NCI-H2029 treated with DMSO at 0.1 percent for 48 hours (cell line): ENCODE measurements at regions not wholly inside any gene's neighbourhood (a gene's known extent, or its start where the extent isn't known, plus 50 kb on each side); places are given as distances from the start of the nearest gene placed in this dataset.

ENCODE experiments used
- DNase-seq: peaks from one replicate; lab custom pipeline; 2025; lab: John Stamatoyannopoulos, UW

GRCh38 chr21:32134441-32135130, 144.3 kb downstream of the MIS18A start:
- DNase-seq: no peak

DNA sequence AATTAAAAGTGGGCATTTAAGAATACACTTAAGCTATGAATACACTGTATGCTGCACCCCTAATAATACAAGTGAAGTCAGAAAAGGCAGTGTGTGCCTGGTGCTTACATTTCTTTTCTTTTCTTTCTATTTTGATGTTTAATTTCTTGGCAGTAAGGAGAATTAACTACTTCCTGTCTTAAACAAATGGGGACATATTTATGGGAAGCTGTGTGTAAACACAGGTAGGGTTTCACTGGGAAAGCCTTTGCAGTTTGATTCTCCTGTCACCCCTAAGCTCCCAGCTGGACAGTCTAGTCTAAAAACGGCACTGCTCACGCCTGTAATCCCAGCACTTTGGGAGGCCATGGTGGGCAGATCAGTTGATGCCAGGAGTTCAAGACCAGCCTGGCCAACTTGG, 146.0 kb downstream of the MIS18A start:
- no peak for DNase-seq

DNA sequence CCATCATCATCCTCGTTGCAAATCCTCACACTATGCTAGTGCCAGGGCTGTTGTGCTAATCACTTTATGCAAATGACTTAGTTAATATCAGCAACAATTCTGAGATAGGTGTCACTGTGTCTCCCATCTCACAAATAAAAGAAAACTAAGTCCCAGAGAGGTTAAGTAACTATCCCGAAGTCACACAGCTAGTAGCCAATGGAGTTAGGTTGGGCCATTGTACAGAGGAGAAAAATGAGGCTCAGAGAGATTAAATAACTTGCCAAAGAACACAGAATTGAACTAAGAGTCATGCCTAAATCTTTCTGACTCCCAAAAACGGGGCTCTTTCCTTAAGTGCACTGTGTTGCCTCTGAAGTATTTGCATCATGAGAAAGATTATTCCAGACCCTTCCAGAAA, 146.4 kb downstream of the MIS18A start:
- DNase-seq: no peak

DNA sequence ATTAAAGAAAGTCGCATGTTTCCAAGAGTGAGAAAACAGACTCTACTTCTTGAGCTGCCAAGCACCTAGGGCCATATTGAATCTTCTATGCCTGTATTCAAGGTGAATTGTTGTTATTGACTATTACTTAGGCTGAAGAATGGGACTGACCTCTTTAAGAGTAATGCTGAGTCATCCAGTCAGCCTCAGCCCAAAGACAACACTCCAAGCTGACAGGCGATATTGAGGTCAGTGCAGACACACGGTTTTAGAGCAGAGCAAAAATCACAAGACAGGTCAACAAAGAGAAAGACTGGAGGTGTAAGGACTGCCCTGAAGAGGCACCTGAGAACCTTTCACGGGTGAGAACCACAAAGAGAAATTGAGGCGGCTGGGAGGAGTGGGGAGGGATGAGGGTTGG, 146.9 kb downstream of the MIS18A start:
- no peak for DNase-seq

DNA sequence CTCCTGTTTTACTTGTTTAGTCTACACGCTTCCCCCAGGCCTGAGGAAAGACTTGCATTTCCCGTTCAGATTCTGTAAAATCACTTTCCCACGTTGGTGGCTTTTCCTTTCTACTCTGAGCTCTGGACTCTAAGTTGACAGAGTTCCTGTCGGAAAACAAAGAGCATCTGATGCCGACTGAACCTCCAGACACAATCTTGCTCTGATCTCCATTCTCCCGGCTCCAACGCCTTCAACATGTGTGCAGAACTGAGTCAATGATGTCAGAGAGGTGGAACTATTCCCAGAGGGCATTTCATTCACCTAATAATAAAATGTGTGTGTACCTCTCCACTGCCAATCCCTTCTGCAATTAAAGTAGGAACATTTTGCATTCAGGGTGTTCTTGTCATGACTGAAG, 147.7 kb downstream of the MIS18A start:
- no peak for DNase-seq

DNA sequence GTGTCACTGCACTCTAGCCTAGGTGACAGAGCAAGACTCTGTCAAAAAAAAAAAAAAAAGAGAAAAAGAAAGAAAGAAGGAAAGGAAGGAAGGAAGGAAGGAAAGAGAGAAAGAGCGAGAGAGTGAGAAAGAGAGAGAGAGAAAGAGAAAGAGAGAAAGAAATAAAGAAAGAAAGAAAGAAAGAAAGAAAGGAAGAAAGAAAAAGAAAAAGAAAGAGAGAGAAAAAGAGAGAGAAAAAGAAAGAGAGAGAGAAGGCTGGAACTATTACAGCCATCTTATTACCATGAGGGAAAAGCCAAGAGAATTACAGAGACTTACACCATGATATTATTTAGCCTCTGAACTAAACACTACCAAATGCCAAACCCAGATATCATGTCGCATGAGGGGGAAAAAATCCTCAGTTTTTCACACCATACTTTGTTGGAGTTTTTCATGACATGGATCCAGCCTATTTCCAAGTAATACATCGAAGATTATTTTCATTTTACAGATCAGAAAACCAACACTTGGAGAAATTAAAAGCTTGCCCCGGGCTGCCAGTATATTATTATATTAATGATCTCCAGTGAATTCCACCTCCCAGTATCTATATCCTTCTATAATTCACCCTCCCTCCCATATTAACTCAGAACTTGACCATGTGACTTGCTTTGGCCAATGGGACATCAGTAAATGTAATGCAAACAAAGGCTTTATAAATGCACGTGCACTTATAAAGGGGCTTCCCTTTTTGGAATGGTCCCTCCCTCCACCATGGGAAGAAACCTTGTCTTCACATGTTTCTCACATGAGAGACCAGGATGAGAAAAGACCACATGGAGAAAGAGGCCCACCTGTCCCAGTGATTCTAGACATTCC, 148.6 kb downstream of the MIS18A start:
- no peak for DNase-seq

DNA sequence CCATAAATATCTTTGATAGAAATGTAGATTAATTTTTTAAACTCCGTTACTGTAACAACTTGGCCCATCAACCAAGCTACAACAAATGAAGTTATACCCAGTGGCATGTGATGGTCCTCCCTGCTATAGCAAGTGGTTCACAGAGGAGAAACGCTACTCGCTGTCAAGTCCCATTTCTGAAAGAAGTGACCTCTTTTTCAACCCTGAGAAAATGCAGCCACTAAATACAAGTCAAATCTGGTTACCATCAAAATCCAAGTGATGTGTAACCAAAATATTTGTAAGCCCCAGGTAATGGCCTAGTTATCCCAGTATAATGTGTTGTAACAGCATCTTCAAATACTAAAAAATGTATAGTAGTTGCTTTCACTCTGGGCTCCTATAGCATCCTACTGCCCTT, 151.8 kb downstream of the MIS18A start:
- DNase-seq: no peak

DNA sequence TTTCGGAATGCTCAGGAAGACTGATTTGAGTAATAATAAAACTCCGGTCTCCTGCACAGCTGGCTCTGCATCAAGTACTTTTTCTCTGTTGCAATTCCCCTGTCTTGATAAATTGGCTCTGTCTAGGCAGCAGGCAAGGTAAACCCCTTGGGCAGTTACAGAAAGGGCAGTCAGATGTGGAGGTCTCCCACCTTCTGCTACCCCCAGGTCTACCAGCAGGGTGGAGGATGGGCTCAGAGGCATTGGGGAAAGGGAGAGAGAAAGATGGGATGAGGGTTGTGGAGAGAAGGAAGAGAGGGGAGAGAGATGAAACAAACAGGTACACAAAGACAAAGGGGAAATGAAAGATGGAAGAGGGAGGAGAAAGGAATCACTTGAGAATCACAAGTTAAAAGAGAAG, 156.8 kb downstream of the MIS18A start:
- no peak for DNase-seq

DNA sequence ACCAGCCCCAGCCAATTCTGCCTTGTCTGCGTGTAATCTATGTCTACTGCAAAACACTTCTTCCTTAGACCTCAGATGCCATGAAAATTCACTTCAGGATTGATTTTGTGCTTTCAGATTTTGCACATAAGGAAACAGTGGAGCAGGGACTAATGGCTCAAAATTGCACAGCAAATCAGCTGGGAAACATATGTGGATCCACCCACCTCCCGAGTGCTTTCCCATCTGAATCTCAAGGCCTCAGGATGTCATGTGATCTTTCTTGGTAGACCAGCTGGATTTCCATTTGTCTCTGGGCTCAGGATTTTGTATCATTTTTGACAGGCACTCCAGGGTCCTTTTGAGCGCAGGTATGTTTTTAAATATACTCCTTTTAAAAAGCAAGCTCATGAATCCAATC, 158.6 kb downstream of the MIS18A start:
- DNase-seq: no peak

DNA sequence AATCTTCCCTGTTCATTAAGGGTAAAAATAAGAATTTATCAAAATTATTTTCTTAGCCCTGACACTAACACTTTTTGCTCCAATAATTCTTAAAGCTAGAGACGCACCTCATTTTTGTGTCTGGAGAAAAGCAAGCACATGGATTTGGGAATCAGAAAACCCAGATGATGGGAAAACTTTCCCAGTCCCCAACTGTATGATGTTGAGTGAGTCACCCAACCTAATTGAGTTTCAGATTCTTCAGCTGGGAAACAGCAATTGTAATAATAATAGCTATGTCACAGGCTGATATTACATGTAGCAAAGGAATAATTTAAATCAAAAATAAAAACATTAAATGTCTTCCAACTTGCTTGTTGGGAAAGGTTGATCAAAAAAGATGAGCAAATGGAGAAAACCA, 159.0 kb downstream of the MIS18A start:
- DNase-seq: no peak

GRCh38 chr21:32119389-32119788, 159.5 kb downstream of the MIS18A start:
- no peak for DNase-seq

DNA sequence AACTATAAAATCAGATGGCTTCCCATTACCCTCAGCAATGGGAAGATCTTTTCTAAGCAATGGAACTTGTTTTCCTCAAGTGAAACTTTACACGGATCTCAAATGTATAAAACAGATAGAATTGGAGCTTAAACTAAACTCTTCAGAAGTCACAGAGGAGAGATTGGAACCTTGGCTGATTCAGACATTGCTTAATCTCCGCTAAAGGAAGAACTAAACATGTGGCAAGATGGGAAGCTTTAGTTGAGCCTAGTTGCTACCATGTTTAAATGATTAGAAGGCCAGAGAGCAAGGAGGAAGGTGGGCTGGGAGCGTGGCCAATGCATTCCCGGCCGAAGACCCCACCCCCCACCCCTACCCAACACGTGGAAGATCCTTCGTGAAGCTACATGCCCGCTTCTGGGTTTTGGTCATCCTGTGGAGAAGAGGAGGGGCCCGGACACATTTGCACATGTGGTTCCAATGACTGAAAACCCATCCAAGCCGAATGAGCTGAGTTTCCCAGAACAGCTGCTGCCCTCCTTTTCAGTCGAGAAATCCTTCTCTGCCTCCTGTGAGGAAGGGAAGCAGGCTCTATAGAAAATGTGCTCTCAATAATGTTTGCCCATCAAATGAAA, 164.3 kb downstream of the MIS18A start:
- no peak for DNase-seq

DNA sequence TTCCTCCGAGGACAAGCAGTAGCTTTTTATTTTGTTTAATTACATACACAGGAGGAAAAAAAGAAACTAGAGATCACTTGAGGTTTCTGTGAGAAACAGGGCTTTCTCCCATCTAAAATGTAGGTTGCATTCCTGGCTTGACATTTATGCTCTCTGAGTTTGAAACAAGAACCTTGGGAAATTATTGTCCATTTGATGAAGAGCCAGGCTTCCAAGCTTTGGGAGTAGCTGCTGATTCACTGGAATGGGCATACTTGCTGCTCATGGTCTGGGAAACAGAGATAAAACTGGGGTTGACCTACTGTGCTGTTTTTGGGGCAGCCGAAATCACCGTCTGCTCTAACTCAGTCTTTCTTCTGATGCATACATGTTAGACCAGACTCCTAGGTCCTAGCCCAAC, 165.4 kb downstream of the MIS18A start:
- no peak for DNase-seq

DNA sequence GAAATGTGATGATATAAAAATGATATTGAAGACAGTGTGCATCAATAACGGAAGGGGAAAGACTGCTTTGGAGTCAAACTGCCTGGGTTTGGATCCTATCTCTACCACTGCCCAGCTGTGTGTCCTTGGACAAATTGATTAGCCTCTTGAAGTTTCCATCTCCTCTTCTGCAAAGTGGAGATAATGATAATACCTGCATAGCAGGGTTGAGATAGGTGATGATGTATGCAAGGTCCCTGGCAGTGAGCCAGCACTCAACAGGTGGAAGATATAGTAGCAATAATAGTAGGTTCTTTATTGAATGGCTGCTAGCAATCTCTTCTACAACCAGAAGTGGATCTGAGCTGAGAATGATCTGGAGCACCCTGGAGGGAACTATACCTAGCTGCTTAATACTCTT, 166.7 kb downstream of the MIS18A start:
- no peak for DNase-seq

DNA sequence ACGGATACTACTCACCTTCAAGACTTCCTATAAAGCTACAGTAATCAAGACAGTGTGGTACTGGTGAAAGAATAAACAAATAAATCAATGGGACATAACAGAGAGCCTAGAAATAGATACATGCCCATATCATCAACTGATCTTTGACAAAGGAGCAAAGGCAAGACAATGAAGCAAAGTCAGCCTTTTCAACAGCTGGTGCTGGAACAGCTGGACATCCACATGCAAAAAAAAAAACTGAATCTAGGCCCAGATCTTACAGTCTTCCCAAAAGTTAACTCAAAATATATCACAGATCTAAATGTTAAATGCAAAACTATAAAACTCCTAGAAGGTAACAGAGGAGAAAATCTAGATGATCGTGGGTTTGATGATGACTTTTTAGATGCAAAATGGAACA, 170.3 kb downstream of the MIS18A start:
- DNase-seq: no peak

DNA sequence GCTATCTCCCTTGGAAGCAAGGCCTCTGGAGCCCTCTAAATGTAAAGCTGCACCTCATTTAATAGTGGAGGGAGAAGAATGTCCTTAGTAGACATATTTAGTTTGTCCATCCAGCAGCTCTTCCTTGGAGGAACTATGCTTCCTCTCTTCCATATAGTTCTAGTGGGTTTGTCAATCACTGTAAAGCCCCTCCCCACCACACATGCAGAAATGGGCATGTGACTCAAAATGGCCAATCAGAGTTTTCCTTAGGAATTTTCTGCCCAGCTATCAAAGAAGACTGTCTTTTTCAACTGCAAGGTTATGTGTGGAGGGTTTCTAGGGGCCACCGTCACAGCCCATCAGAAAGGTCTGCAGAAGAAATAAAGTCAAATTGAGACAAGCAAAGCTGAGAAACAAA, 175.5 kb downstream of the MIS18A start:
- DNase-seq: no peak

DNA sequence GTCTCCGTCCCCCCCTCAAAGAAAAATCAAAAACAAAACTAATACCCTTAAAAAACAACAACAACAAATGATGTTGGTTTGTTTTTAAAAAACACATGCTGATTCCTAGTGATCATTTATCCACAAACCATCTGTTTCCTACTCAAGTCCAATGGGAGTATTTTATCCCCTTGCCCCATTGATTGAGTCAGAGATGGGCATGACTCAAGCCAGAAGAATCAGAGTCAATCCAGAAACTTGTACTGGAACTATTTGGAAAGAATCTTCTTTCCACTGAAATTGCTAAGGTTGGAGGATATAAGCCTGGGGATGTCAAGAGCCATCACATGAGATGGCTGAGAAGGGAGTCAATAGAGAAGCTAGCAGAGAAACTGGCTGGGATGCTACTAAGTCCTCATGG, 176.4 kb downstream of the MIS18A start:
- no peak for DNase-seq

DNA sequence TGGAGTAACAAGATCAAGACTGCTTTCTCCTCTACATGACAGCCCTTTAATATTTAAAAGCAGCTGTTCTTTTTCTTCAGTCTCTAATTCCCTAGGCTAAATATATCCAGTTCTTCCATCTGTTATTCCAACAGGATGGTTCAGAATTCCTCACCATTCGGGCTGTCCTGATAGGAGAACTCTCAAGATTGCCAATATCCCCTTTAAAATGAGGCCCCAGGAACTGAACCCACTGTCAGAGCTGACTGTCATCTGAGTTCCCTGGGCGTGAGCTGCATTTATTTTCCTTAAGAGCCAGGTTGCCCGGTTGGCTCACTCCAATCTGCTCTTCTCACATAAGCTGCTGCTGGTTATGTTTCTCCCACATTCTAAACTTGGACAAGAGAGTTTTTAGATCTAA, 177.6 kb downstream of the MIS18A start:
- no peak for DNase-seq

DNA sequence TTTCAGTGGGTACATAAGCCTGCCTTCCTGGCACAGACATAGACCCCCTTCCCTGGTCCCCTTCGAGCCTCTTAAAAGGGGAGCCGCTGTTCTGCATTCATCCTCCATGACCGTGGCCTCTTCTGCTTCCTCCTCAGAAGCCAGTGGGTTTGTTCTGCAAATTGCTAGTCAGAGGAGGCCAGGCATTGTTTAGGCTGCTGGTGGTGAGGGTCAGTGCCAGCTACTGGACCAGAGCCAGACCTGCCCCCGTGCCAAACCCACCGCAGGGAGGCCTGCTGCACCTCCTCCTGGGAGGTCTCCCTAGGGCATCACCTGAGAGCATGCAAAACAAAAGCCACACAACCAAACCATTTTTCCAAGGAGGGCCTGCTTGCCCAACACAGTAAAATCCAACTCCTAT, 178.4 kb downstream of the MIS18A start:
- DNase-seq: no peak

DNA sequence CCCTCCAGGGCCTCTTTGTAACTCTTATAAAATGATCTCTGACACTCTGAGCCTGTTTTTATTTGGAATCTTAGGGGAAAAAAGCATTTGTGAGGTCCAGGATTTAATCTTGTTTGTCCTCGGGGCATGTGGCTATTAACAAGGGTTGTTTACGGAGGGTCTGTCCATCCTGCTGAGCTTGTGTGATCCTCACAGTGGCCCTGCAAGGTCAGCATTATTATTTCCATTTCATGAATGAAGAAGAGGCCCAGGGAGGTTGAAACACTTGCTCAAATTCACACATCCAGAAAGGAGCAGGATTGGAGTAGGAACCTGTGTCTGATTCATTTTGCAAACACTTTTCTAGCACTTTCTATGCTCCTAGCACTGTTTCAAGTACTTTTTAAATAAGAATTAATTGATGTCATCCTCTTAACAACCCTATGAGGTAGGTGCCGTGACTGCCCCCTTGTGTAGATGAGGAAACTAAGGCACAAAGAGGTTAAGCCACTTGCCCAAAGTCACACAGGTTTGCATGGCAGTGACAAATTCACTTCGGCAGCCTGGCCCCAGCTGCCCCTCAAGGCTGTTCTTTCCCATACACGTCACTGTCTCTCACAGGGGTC, 178.9 kb downstream of the MIS18A start:
- no peak for DNase-seq

DNA sequence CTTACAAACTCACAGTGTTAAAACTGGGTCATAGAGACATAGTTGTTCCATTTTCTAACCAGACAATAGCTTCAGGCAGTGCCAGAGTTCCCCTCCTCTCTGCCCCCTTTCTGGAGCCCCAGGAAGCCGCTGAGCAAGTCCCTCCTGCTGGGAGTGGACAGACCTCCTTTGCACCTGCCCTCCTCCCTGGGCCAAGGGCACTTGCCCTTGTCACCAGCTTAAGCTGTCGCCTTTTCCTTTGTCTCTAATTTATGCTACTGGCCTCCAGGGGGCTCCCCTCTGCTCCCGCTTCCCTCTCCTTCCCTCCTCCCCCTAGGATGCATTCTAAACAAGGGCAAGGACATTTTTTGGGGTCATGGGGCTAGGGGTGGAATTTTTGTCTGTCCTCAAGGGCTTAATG, 182.4 kb downstream of the MIS18A start:
- DNase-seq: peak; percentile 25

DNA sequence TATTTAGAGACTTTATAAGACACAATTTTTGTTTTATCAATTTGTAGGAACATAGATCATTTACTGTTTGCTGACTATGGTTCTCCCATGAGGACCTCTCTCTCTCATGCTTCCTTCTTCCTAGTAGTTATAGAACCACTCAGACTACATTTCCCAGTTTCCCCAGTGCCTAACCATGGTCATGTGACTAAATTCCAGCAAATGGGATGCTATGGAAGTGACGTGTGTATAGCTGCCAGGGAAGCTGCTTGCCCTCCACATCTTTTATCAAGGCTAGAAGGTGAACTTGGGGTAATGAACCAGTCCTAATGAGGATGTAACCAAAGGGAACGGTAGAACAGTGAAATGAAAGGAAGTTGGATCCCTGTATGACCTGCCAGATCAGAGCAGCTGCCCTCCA, 184.0 kb downstream of the MIS18A start:
- DNase-seq: no peak
